IMR-90 (cell line): ENCODE measurements at regions not wholly inside any gene's neighbourhood (a gene's known extent, or its start where the extent isn't known, plus 50 kb on each side); places are given as distances from the start of the nearest gene placed in this dataset.

Experiments
- ATAC-seq: fragments of 200-7000 bp; cut with Tn5 transposase; 2 replicates; pipeline ENCODE4 v1.9.1; 2020; ENCODE audit warnings: low read depth, mild to moderate bottlenecking, moderate library complexity
- BruUV-seq: library from RNA; stranded (reverse); fragments of 400-500 nt; replicated peaks from 2 replicates; lab custom pipeline; 2021; lab: Mats Ljungman, UMichigan
- CTCF ChIA-PET: fragments of 300-600 bp; formaldehyde crosslinking; extraction: SDS; loops from one replicate; lab custom pipeline; 2021; ENCODE audit warnings: antibody characterized with exemption; lab: Yijun Ruan, JAX
- POLR2A ChIA-PET: fragments of 300-600 bp; sonication (Branson Sonifier 250); formaldehyde crosslinking; loops from one replicate; lab custom pipeline; 2022; ENCODE audit warnings: antibody characterized with exemption; ENCODE audit not compliant: unreplicated experiment; lab: Charles Lee
- DNase-seq: peaks from one replicate; pipeline ENCODE4 v3.0.0; 2013
- H2AFZ ChIP-seq: replicated peaks from 2 replicates; pipeline ENCODE3; 2013; ENCODE audit warnings: low read length, mild to moderate bottlenecking; ENCODE audit not compliant: poor library complexity
- H2AK5ac ChIP-seq: 2 replicates; pipeline ENCODE4 v1.6.1; 2013; ENCODE audit warnings: low read depth, low read length, inconsistent platforms
- H2AK9ac ChIP-seq: replicated peaks from 2 replicates; pipeline ENCODE3; 2013; ENCODE audit warnings: mild to moderate bottlenecking, low read depth, low read length, moderate library complexity; ENCODE audit not compliant: poor library complexity
- H2BK120ac ChIP-seq: 2 replicates; pipeline ENCODE4 v1.6.1; 2013; ENCODE audit warnings: low read depth, low read length, inconsistent platforms
- H2BK15ac ChIP-seq: 3 replicates; pipeline ENCODE4 v1.6.1; 2013; ENCODE audit warnings: low read depth, low read length, inconsistent platforms
- H2BK20ac ChIP-seq: 2 replicates; pipeline ENCODE4 v1.6.1; 2013; ENCODE audit warnings: low read depth, mild to moderate bottlenecking, inconsistent platforms, low read length, moderate library complexity
- H2BK5ac ChIP-seq: 2 replicates; pipeline ENCODE4 v1.6.1; 2013; ENCODE audit warnings: mild to moderate bottlenecking, low read depth, low read length, inconsistent platforms; ENCODE audit not compliant: poor library complexity, severe bottlenecking
- H3K14ac ChIP-seq: replicated peaks from 2 replicates; pipeline ENCODE4 v1.6.1; 2013; ENCODE audit warnings: low read depth, low read length, inconsistent platforms
- H3K18ac ChIP-seq: 2 replicates; pipeline ENCODE4 v1.6.1; 2013; ENCODE audit warnings: low read depth, low read length, control low read depth
- H3K23ac ChIP-seq: 2 replicates; pipeline ENCODE4 v1.6.1; 2013; ENCODE audit warnings: low read depth, low read length, inconsistent platforms
- H3K27ac ChIP-seq: 2 replicates; pipeline ENCODE4 v1.5.1; 2013; ENCODE audit warnings: mild to moderate bottlenecking, control low read depth, low read length; ENCODE audit not compliant: insufficient read depth
- H3K27me3 ChIP-seq: 2 replicates; pipeline ENCODE4 v1.6.1; 2013; ENCODE audit warnings: low read length; ENCODE audit not compliant: control insufficient read depth, insufficient read depth
- H3K36me3 ChIP-seq: 2 replicates; pipeline ENCODE4 v1.6.1; 2013; ENCODE audit warnings: low read length, mixed read lengths; ENCODE audit not compliant: control insufficient read depth, insufficient read depth
- H3K4ac ChIP-seq: 2 replicates; pipeline ENCODE4 v1.6.1; 2013; ENCODE audit warnings: low read depth, low read length, inconsistent platforms
- H3K4me1 ChIP-seq: 2 replicates; pipeline ENCODE4 v1.6.1; 2013; ENCODE audit warnings: low read length, mixed read lengths; ENCODE audit not compliant: control insufficient read depth, insufficient read depth
- H3K4me2 ChIP-seq: 2 replicates; pipeline ENCODE4 v1.6.1; 2013; ENCODE audit warnings: low read depth, mild to moderate bottlenecking, control low read depth, low read length, moderate library complexity
- H3K4me3 ChIP-seq: 2 replicates; pipeline ENCODE4 v1.5.1; 2013; ENCODE audit warnings: low read depth, mild to moderate bottlenecking, control low read depth, low read length, moderate library complexity; ENCODE audit not compliant: insufficient read depth
- H3K56ac ChIP-seq: 2 replicates; pipeline ENCODE4 v1.6.1; 2013; ENCODE audit warnings: low read length, inconsistent platforms; ENCODE audit not compliant: insufficient read depth; ENCODE audit errors: extremely low read depth
- H3K79me1 ChIP-seq, 2 experiments: 2 replicates each; pipeline ENCODE4 v1.6.1; 2013; ENCODE audit warnings: low read length in 2 of 2, inconsistent platforms in 1 of 2, low read depth in 1 of 2
- H3K9ac ChIP-seq: 2 replicates; pipeline ENCODE4 v1.6.1; 2013; ENCODE audit warnings: low read depth, low read length, control low read depth
- H3K9me1 ChIP-seq: 2 replicates; pipeline ENCODE4 v1.6.1; 2013; ENCODE audit warnings: low read length, inconsistent platforms; ENCODE audit not compliant: insufficient read depth
- H3K9me3 ChIP-seq: 2 replicates; pipeline ENCODE4 v1.6.1; 2013; ENCODE audit warnings: low read length; ENCODE audit not compliant: control insufficient read depth, insufficient read depth
- H4K20me1 ChIP-seq: 2 replicates; pipeline ENCODE4 v1.6.1; 2013; ENCODE audit warnings: low read length, inconsistent platforms; ENCODE audit not compliant: insufficient read depth
- H4K5ac ChIP-seq: 2 replicates; pipeline ENCODE4 v1.6.1; 2013; ENCODE audit warnings: mild to moderate bottlenecking, low read depth, low read length, control low read depth
- H4K8ac ChIP-seq, 2 experiments: 2 replicates each; pipeline ENCODE4 v1.6.1; 2013; ENCODE audit warnings: low read depth in 2 of 2, low read length in 2 of 2, control low read depth in 1 of 2, inconsistent platforms in 1 of 2
- H4K91ac ChIP-seq: 2 replicates; pipeline ENCODE4 v1.6.1; 2013; ENCODE audit warnings: low read depth, low read length, inconsistent platforms; ENCODE audit not compliant: insufficient read depth
- BHLHE40 ChIP-seq: fragments of 150-350 bp; IDR thresholded peaks from 2 replicates; pipeline ENCODE4 v1.6.1; 2016; ENCODE audit warnings: mild to moderate bottlenecking, low read depth, low read length
- CEBPB ChIP-seq: IDR thresholded peaks from 2 replicates; pipeline ENCODE4 v1.6.1; 2012; ENCODE audit warnings: low read depth, low read length, improper control_type of control experiment
- CTCF ChIP-seq: conservative IDR thresholded peaks from 2 replicates; pipeline ENCODE4 v1.5.1; 2012; ENCODE audit warnings: mild to moderate bottlenecking, low read depth, low read length, improper control_type of control experiment
- ELK1 ChIP-seq: fragments of 150-350 bp; IDR thresholded peaks from 2 replicates; pipeline ENCODE4 v1.6.1; 2016; ENCODE audit warnings: low read depth, mild to moderate bottlenecking, low read length, moderate library complexity, borderline replicate concordance
- FOS ChIP-seq: fragments of 150-350 bp; IDR thresholded peaks from 2 replicates; pipeline ENCODE4 v1.6.1; 2016; ENCODE audit warnings: low read depth, low read length
- MAFK ChIP-seq: IDR thresholded peaks from 2 replicates; pipeline ENCODE4 v1.6.1; 2012; ENCODE audit warnings: low read depth, low read length, improper control_type of control experiment
- MAZ ChIP-seq: IDR thresholded peaks from 2 replicates; pipeline ENCODE4 v1.6.1; 2012; ENCODE audit warnings: low read depth, mild to moderate bottlenecking, low read length, improper control_type of control experiment, moderate library complexity, borderline replicate concordance
- MXI1 ChIP-seq: IDR thresholded peaks from 2 replicates; pipeline ENCODE4 v1.6.1; 2012; ENCODE audit warnings: low read depth, mild to moderate bottlenecking, low read length, moderate library complexity, borderline replicate concordance
- NFE2L2 ChIP-seq: fragments of 150-350 bp; IDR thresholded peaks from 2 replicates; pipeline ENCODE4 v1.6.1; 2016; ENCODE audit warnings: low read depth, mild to moderate bottlenecking, low read length
- RAD21 ChIP-seq: IDR thresholded peaks from 2 replicates; pipeline ENCODE4 v1.6.1; 2012; ENCODE audit warnings: low read length, improper control_type of control experiment
- RCOR1 ChIP-seq: IDR thresholded peaks from 2 replicates; pipeline ENCODE4 v1.6.1; 2012; ENCODE audit warnings: mild to moderate bottlenecking, low read length, improper control_type of control experiment; ENCODE audit not compliant: insufficient replicate concordance
- RFX5 ChIP-seq: IDR thresholded peaks from 2 replicates; pipeline ENCODE4 v1.8.0; 2012; ENCODE audit warnings: low read depth, mild to moderate bottlenecking, low read length, moderate library complexity
- SMC3 ChIP-seq: fragments of 150-350 bp; IDR thresholded peaks from 2 replicates; pipeline ENCODE4 v1.6.1; 2016; ENCODE audit warnings: low read depth, mild to moderate bottlenecking, antibody characterized with exemption, low read length, moderate library complexity
- USF2 ChIP-seq: fragments of 150-350 bp; IDR thresholded peaks from 2 replicates; pipeline ENCODE4 v1.6.1; 2017; ENCODE audit warnings: mild to moderate bottlenecking, antibody characterized with exemption, low read length, low read depth
- whole genome bisulfite sequencing, 2 experiments: methylation state at CpG; one replicate each; pipeline versions ENCODE4 v1.1.5 to v1.1.7; 2013; ENCODE audit warnings: missing lambda C conversion rate in 2 of 2; ENCODE audit not compliant: insufficient read length in 1 of 2; ENCODE audit errors: extremely low coverage in 2 of 2; 5-methylcytosine and 5-hydroxymethylcytosine counted together
- dilution Hi-C: fragments of 300-500 bp; cut with HindIII; formaldehyde crosslinking; loops from one replicate; pipeline ENCODE4 v1.14.3; 2018; ENCODE audit warnings: low sequenced_read_pairs; ENCODE audit not compliant: unreplicated experiment
- in situ Hi-C: fragments of 300-500 bp; cut with MboI; formaldehyde crosslinking; loops from 3 replicates; pipeline ENCODE4 v1.14.3; 2019; ENCODE audit warnings: low sequenced_read_pairs, inconsistent platforms, mixed read lengths
- intact Hi-C: fragments of 100-400 bp; cut with micrococcal nuclease; formaldehyde crosslinking; loops from 2 replicates; pipeline ENCODE4 v1.10.0; 2022

- no peak overlapping the region for H4K91ac ChIP-seq
- H3K9me1 ChIP-seq, result peaks cover 19% of the 10 kb centered on the region
- no TSS peak for BruUV-seq
- H4K20me1 ChIP-seq, result no peaks in the 10 kb centered on the region
- H3K9me3 ChIP-seq, result no peaks in the 10 kb centered on the region
- WGBS, 2 experiments, result no CpG with 5 or more reads among the region's 3 CpGs
- H3K27me3 ChIP-seq, result no peaks in the 10 kb centered on the region
- H3K36me3 ChIP-seq, result no peaks in the 10 kb centered on the region
- H2BK120ac ChIP-seq, result no peak overlapping the region
- 0 out of 4 replicates have a peak overlapping the region, but pooled peaks of 1 of the 2 experiments have one; percentile 3 for H4K8ac ChIP-seq
- no peak overlapping the region for H3K23ac ChIP-seq
- no peak overlapping the region for H2BK15ac ChIP-seq
- dilution Hi-C loops, result no loop called here
- no peak overlapping the region for H2AFZ ChIP-seq
- no peak overlapping the region for H3K18ac ChIP-seq
- no peak overlapping the region for H4K5ac ChIP-seq
- H3K27ac ChIP-seq, result no peak overlapping the region
- H2BK5ac ChIP-seq, result no peak overlapping the region
- H3K14ac ChIP-seq, result no peak overlapping the region
- no peak overlapping the region for H3K4me2 ChIP-seq
- intact Hi-C loops, result no loop called here
- DNase-seq (no peak), ATAC-seq (0 out of 2 replicates have a peak, but pooled peaks have one; percentile 39)
- no peak for TF ChIP-seq RCOR1
- TF ChIP-seq MAZ, result no peak
- TF ChIP-seq CTCF, result no peak
- TF ChIP-seq MAFK, result no peak
- TF ChIP-seq CEBPB, result no peak
- TF ChIP-seq BHLHE40, result no peak
- no peak for TF ChIP-seq RFX5
- TF ChIP-seq MXI1, result no peak
- no peak for TF ChIP-seq FOS
- no peak for TF ChIP-seq USF2
- no peak for TF ChIP-seq RAD21
- TF ChIP-seq NFE2L2, result no peak
- TF ChIP-seq ELK1, result no peak
- no peak for TF ChIP-seq SMC3
- H3K56ac ChIP-seq, result no peak overlapping the region
- H3K4me3 ChIP-seq, result no peak overlapping the region
- no peak overlapping the region for H2AK5ac ChIP-seq
- no peak overlapping the region for H2BK20ac ChIP-seq
- H2AK9ac ChIP-seq, result no peak overlapping the region
- H3K4ac ChIP-seq, result no peak overlapping the region
- ChIA-PET CTCF (no interaction called here), POLR2A (no interaction called here)
- peaks cover 10% of the 10 kb centered on the region for H3K4me1 ChIP-seq
- no peak overlapping the region for H3K9ac ChIP-seq
- in situ Hi-C loops, result no loop called here
- no peaks in the 10 kb centered on the region; a peak in 1 of 4 replicates for H3K79me1 ChIP-seq
Observed at GRCh38 chr18:8966821-8967220, 135.7 kb upstream of the NDUFV2 start.
